SIG-M5 treated with dmso at 0.1 percent for 504 hours (cell line): ENCODE measurements at regions not wholly inside any gene's neighbourhood (a gene's known extent, or its start where the extent isn't known, plus 50 kb on each side); places are given as distances from the start of the nearest gene placed in this dataset.
A peak's percentile ranks its signal among the peaks of the same experiment; 100 is the strongest.
"Not testable (repeated sequence)": the region's sequence is repeated elsewhere in the genome, so short reads cannot be mapped to it uniquely, and the experiment has no call there.

Experiments
- DNase-seq: peaks from one replicate; lab custom pipeline; 2025; ENCODE audit not compliant: unreplicated experiment; lab: John Stamatoyannopoulos, UW

DNA sequence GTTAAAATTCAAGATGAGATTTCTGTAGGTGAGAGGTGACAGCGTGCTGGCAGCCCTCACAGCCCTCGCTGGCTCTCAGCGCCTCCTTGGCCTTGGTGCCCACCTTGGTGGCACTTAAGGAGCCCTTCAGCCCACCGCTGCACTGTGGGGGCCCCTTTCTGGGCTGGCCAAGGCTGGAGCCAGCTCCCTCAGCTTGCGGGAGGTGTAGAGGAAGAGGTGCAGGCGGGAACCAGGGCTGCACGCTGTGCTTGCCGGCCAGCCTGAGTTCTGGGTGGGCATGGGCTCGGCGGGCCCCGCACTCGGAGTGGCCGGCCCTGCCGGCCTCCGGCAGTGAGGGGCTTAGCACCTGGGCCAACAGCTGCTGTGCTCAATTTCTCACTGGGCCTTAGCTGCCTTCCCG lies 320.0 kb upstream of the VWC2 start:
- DNase-seq = no peak

DNA sequence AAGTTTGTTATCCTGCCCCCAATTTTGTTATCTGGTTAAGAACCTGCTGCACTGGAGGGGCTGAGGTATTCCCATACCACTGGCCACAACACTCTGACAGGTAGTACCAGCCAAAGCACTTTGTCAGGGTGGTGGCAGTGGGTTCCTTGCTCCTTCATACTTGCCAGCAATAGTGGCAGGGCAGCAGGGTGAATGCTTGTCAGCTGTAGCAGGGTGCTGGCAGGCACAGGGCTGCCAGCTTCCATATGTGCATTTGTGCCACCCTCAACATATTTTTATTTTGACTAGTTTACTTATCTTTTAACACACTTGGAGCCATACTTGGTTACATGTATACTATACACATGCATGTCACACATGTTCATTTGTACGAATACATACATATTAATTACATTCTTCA lies 294.0 kb upstream of the VWC2 start:
- DNase-seq = no peak

DNA sequence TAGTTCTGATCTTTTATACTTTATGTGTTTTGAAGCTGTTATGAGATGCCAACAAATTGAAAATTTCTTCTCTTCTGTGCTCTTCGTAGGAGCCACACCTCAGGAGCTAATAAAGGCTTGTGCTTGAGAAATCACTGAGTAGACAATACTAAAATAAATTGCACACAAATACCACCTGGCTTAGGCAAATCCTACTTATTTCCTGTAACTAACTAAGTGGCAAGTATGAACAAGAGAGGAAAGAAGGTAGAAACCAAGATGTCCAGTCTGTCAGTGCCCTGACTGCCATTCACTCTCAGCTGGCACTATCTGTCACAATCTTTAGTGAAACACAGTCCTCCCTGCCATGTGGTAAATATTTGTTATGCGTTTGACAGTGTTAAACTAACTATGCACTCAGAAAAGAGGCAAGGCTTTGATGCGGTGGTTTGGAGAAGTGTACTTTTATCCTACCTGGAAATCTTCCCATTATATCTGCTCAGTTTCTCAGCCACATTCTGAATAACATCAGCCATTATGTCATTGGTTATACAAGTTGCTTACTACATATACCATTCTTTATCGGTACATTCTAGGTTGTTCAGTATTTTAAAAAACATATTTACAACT lies 293.4 kb upstream of the VWC2 start:
- no peak for DNase-seq

GRCh38 chr7:49481075-49481474 lies 292.4 kb upstream of the VWC2 start:
- DNase-seq = no peak

DNA sequence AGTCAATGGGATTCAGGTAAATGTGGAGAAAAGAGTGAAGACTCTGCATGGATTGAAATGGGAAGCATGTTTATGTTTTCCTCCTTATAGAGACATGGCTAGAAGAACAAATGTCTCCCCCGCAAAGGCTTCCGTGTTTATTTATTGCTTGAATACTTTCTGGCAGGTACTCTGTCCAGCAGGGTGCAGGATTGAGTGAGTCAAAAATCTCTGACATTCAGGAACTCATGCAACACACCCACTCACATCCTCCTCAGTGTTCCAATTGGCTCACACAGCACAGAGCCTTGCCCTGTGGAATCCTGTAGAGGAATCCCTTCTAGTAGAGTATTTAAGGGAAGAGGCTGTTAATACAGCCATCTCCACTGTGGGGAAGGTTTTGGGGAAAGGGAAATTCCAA lies 290.3 kb upstream of the VWC2 start:
- DNase-seq = peak; percentile 2

- DNase-seq = no peak
Observed at GRCh38 chr7:49486974-49487829, 286.2 kb upstream of the VWC2 start.

GRCh38 chr7:49487830-49488140 lies 285.7 kb upstream of the VWC2 start:
- no peak for DNase-seq

GRCh38 chr7:49488573-49488972 lies 284.9 kb upstream of the VWC2 start:
- no peak for DNase-seq

GRCh38 chr7:49497471-49497870 lies 276.0 kb upstream of the VWC2 start:
- no peak for DNase-seq

GRCh38 chr7:49500741-49501140 lies 272.7 kb upstream of the VWC2 start:
- no peak for DNase-seq

DNA sequence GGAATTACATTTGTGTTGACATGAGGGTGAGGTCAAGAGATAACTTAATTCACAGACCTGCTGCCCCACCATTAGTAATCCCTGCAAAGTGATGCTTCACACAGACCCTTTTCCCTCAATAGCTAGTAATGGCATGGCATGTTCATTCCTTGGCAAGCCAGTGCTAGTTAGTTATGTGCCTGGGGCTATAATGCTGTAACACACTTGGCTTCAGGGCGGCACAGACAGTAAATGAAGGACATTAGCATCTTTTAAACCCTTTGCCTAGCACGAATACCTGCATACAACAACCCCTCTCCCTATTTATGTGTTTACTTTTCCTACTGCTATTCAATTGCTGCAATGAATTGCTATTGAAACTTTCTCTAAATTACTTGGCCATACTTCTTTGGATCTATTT lies 266.2 kb upstream of the VWC2 start:
- DNase-seq = not testable (repeated sequence)

- no peak for DNase-seq
Observed at GRCh38 chr7:49513911-49514310, 259.5 kb upstream of the VWC2 start.

DNA sequence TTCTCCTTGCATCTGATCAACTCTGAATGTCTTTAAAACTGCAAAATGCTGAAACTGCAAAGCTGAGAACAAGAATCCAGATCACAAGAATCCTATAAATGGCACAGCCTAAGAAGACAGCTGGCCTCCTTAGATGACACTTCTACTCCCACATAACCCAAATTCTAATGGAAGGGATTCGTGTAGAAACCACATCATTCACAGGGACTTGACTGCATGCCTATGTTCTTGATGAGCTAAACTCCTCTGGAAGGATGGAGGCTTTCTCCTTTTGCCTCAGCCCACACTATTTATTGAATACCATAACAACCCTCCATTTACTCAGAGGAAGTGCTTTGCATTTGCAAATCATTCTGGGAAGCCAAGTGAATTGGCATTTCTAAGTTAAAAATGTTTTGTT lies 252.5 kb upstream of the VWC2 start:
- DNase-seq = no peak

DNA sequence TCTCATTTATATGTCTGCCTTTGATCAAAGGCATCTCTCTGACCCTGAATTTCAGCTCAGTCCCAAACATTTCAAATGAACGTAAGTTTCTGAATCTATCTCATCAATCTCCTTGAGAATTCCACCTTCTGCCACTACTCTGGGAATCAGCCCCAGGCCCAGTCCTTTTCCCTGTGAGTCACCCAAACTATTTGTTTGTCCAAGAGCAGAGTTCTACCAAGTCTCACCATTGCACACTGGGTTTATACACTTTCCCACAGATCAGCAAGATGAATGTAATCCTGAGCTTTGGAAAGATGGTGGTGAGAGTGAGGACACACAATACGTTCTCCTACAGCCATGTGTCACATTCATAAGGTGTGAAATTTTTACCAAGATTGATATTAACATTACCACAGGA lies 251.3 kb upstream of the VWC2 start:
- DNase-seq = no peak

GRCh38 chr7:49523870-49524269 lies 249.6 kb upstream of the VWC2 start:
- DNase-seq = no peak

GRCh38 chr7:49527182-49527581 lies 246.3 kb upstream of the VWC2 start:
- DNase-seq = no peak

DNA sequence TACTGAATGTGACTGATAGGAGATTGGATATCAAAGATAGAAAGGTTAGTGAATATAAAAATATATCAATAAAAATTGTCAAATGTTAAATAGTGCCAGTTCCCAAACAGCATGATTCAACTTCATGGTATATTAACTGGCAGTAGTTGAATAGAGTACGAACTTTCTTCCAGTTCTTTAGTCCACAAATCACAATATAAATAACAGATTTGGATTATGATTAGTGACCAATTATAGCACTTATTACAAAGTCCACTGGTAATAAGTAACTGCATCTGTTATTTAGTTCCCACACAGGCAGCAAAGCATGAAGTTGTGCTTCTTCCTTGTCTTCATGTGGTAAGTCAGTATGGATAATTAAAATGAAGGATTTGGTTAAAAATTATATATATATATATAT lies 243.0 kb upstream of the VWC2 start:
- no peak for DNase-seq

DNA sequence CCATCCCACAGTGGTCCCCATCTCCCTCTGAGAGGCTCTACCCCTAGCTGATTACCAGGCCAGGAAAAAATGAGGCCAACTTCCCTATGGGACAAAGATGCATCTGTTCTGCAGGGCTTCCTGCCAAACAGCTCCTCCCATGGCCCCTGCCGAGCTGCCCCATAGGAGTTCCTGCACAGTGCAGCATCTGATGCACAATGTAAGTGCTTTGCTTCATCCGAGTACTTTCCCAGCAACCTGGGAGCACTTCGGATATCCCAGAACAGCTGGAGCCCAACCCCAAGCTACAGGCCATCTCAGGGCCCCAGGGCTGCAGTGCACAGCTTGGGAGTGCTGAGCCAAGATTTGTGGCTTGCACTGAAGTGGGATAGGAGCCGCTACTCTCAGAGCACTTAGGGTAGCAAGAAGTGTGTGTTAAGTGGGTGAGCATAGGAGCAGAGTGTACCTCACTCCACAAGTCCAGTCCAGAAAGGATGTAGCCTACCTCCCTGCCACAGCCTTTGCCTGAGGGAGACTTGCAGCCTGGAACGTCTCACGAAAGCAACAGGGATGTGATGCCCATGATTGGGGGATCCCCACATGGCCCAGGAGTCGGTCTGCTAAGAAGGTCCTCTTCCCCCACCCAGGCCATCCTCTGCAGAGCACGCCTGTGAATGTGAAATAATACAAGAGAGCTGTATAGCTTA lies 209.6 kb upstream of the VWC2 start:
- no peak for DNase-seq

GRCh38 chr7:49564379-49564714 lies 209.1 kb upstream of the VWC2 start:
- DNase-seq = no peak

- no peak for DNase-seq
Observed at GRCh38 chr7:49577576-49577975, 195.9 kb upstream of the VWC2 start.

- DNase-seq = no peak
Observed at GRCh38 chr7:49579408-49579807, 194.0 kb upstream of the VWC2 start.

- no peak for DNase-seq
Observed at GRCh38 chr7:49580000-49580399, 193.4 kb upstream of the VWC2 start.

DNA sequence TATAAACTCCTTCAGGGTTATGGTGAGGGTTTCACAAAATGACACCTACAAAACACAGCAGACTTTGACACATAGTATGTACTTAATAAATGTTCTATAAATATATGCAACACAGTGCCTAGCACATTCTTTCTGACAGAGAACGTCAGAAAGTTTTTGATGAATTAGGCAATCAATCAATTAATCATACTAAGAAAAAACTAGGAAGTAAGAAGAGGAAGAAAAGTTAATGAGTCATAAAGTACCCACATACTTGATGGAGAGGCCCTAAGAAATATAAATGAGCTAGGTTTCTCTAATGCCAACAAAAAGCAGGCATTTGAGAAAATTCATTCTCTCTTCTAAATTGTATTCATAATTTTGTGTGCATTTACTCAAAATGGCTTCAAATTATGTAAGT lies 192.7 kb upstream of the VWC2 start:
- no peak for DNase-seq
